ENCODE measurements at regions not wholly inside any gene's neighbourhood (a gene's known extent, or its start where the extent isn't known, plus 50 kb on each side); places are given as distances from the start of the nearest gene placed in this dataset.
A peak's percentile ranks its signal among the peaks of the same experiment; 100 is the strongest.

GRCh38 chr2:15813481-15814266 lies 126.7 kb upstream of the MYCN start:
- Histone ChIP-seq H3K9me3 (replicated peaks) (no peaks in the 10 kb centered on the region; the same call in 1 of the 2 replicates), H3K4me1 (peaks cover 5% of the 10 kb centered on the region; the same call in 1 of the 2 replicates), H3K27me3 (no peaks in the 10 kb centered on the region), H3K36me3 (no peaks in the 10 kb centered on the region), H3K4me3 (no peak overlapping the region), H3K27ac (no peak overlapping the region)
- DNase-seq: no peak

GRCh38 chr2:15814403-15814802 lies 125.9 kb upstream of the MYCN start:
- no peak for DNase-seq
- Histone ChIP-seq H3K27me3 (no peaks in the 10 kb centered on the region), H3K27ac (no peak overlapping the region)

GRCh38 chr2:15814946-15815345 lies 125.4 kb upstream of the MYCN start:
- no peak for DNase-seq
- no peaks in the 10 kb centered on the region for H3K27me3 ChIP-seq
- H3K9me3 ChIP-seq (replicated peaks): no peaks in the 10 kb centered on the region; the same call in 1 of the 2 replicates
- H3K4me3 ChIP-seq: no peak overlapping the region
- peaks cover 6% of the 10 kb centered on the region; the same call in 1 of the 2 replicates for H3K4me1 ChIP-seq
- no peak overlapping the region for H3K27ac ChIP-seq
- H3K36me3 ChIP-seq: no peaks in the 10 kb centered on the region

More at GRCh38 chr2:15814403-15814802, 125.9 kb upstream of the MYCN start:
- Histone ChIP-seq H3K36me3 (no peaks in the 10 kb centered on the region), H3K4me1 (peaks cover 6% of the 10 kb centered on the region; the same call in 1 of the 2 replicates), H3K9me3 (replicated peaks) (no peaks in the 10 kb centered on the region; the same call in 1 of the 2 replicates), H3K4me3 (no peak overlapping the region)

DNA sequence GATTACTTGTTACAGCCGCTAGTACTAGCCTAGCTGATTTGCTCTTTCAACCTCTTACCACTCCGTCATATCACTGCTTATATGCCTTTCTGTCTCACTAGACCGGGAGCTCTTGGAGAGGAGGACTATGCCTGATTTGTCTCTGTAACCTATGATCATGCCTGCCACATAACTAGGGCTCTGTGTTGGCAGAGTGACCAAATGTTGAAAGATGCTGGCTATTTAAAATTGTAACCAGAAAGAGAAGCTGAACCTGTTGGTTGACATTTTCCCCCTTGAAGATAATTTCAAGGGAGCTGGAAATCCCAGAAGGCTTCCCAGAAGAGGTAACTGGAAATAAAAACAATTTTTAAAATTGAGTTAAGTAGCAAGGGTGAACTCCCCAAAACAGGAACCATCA lies 124.1 kb upstream of the MYCN start:
- Histone ChIP-seq H3K9me3 (replicated peaks) (no peaks in the 10 kb centered on the region; the same call in 1 of the 2 replicates), H3K4me3 (no peak overlapping the region), H3K27ac (no peak overlapping the region), H3K27me3 (no peaks in the 10 kb centered on the region), H3K4me1 (peaks cover 6% of the 10 kb centered on the region; the same call in 1 of the 2 replicates), H3K36me3 (no peaks in the 10 kb centered on the region)
- no peak for DNase-seq

DNA sequence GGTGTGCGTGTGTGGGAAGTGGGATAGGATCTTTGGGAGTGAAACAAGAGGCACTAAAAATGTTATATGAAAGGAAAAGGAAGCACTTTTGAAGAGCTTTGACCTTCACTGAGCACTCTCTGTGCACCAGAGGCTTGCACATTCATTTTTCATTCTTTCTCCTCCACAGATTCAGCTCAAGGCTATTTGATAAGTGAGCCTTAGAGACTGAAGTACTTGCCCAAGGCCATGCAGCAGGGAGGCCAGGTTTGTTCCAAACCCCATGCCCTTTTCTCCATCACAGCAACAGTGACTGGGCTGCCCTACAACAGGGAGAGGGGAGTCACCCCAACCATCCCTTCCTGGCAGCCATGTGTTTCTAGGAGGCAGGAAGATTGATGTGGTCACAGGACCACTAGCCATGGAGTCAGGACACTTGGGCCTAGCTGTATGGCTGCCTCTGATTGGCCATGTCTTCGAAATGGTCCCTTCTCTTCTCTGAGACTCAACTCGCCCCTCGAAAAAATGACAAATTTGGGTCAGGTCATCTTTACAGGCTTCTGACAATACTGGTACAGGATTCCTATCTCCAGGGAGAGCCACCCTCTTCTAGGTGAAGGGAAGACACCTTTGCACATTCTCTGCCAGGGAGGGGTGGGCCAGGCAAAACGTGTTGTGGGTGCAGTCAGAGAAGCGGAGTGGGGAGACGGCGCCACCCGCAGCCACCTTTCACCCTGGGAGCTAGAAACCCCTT lies 123.5 kb upstream of the MYCN start:
- Histone ChIP-seq H3K4me3 (no peak overlapping the region), H3K27ac (no peak overlapping the region), H3K36me3 (no peaks in the 10 kb centered on the region), H3K4me1 (peaks cover 6% of the 10 kb centered on the region; the same call in 1 of the 2 replicates), H3K27me3 (no peaks in the 10 kb centered on the region), H3K9me3 (replicated peaks) (no peaks in the 10 kb centered on the region; the same call in 1 of the 2 replicates)
- no peak for DNase-seq

DNA sequence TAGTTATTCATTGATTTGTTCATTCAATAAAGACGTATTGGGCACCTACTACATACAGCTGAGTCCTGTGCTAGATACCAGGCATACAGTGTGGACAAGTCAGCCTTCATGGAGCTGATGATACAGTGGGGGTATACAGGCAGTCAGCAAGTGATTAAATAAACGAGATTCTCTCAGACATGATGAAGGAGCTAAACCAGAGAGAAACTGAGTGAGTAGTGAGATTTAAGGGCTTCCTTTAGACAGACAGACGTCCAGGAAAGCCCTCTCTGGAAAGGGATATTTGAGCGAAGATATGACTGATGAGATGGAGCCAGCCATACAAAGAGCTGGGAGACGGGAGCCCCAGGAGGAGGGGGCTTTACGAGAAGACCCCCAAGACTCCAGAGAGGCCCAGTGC lies 122.6 kb upstream of the MYCN start:
- H3K4me1 ChIP-seq: peaks cover 6% of the 10 kb centered on the region; the same call in 1 of the 2 replicates
- H3K27ac ChIP-seq: no peak overlapping the region
- no peaks in the 10 kb centered on the region; the same call in 1 of the 2 replicates for H3K9me3 ChIP-seq (replicated peaks)
- H3K4me3 ChIP-seq: no peak overlapping the region
- H3K27me3 ChIP-seq: no peaks in the 10 kb centered on the region
- H3K36me3 ChIP-seq: no peaks in the 10 kb centered on the region
- no peak for DNase-seq

GRCh38 chr2:15818318-15818753 lies 122.0 kb upstream of the MYCN start:
- H3K9me3 ChIP-seq (replicated peaks): no peaks in the 10 kb centered on the region; the same call in 1 of the 2 replicates
- no peaks in the 10 kb centered on the region for H3K27me3 ChIP-seq
- no peak overlapping the region for H3K4me3 ChIP-seq
- H3K4me1 ChIP-seq: peaks cover 6% of the 10 kb centered on the region; the same call in 1 of the 2 replicates
- DNase-seq: peak; percentile 35 to 57
- no peak overlapping the region for H3K27ac ChIP-seq
- no peaks in the 10 kb centered on the region for H3K36me3 ChIP-seq

DNA sequence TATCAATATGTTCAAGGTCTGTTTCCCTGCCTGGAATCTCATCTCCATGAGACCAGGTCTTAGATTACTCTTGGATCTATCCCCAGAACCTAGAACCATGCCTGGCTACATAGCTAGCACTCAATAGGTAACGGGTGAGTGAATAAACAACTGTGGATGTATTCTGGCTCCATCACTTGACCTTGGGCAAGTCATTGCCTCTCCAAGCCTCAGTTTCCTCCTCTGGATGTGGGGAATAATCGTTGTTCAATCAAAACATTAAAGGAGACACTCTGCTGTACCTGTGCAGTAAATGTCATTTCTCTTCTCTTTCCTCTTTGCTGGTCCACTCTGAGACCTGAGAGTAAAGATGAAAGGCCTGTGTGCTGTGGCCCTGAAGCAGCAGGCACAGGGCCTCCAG lies 121.5 kb upstream of the MYCN start:
- H3K27me3 ChIP-seq: no peaks in the 10 kb centered on the region
- H3K4me1 ChIP-seq: peaks cover 6% of the 10 kb centered on the region; the same call in 1 of the 2 replicates
- no peaks in the 10 kb centered on the region for H3K36me3 ChIP-seq
- no peak overlapping the region for H3K4me3 ChIP-seq
- DNase-seq: no peak
- no peaks in the 10 kb centered on the region; the same call in 1 of the 2 replicates for H3K9me3 ChIP-seq (replicated peaks)
- H3K27ac ChIP-seq: no peak overlapping the region

- no peak for DNase-seq
- H3K4me3 ChIP-seq: no peak overlapping the region
- no peak overlapping the region for H3K27ac ChIP-seq
- H3K27me3 ChIP-seq: no peaks in the 10 kb centered on the region
- H3K9me3 ChIP-seq (replicated peaks): no peaks in the 10 kb centered on the region; the same call in 1 of the 2 replicates
- H3K4me1 ChIP-seq: peaks cover 6% of the 10 kb centered on the region; the same call in 1 of the 2 replicates
- H3K36me3 ChIP-seq: no peaks in the 10 kb centered on the region
Observed at GRCh38 chr2:15819562-15820256, 120.6 kb upstream of the MYCN start.

- Histone ChIP-seq H3K27me3 (no peaks in the 10 kb centered on the region), H3K4me1 (peaks cover 8% of the 10 kb centered on the region; the same call in 1 of the 2 replicates), H3K36me3 (no peaks in the 10 kb centered on the region), H3K27ac (no peak overlapping the region), H3K4me3 (no peak overlapping the region), H3K9me3 (replicated peaks) (no peaks in the 10 kb centered on the region; the same call in 1 of the 2 replicates)
- DNase-seq: no peak
Observed at GRCh38 chr2:15820257-15820566, 120.1 kb upstream of the MYCN start.

- H3K4me1 ChIP-seq: peaks cover 15% of the 10 kb centered on the region; the same call in 1 of the 2 replicates
Observed at GRCh38 chr2:15820927-15821326, 119.4 kb upstream of the MYCN start.

DNA sequence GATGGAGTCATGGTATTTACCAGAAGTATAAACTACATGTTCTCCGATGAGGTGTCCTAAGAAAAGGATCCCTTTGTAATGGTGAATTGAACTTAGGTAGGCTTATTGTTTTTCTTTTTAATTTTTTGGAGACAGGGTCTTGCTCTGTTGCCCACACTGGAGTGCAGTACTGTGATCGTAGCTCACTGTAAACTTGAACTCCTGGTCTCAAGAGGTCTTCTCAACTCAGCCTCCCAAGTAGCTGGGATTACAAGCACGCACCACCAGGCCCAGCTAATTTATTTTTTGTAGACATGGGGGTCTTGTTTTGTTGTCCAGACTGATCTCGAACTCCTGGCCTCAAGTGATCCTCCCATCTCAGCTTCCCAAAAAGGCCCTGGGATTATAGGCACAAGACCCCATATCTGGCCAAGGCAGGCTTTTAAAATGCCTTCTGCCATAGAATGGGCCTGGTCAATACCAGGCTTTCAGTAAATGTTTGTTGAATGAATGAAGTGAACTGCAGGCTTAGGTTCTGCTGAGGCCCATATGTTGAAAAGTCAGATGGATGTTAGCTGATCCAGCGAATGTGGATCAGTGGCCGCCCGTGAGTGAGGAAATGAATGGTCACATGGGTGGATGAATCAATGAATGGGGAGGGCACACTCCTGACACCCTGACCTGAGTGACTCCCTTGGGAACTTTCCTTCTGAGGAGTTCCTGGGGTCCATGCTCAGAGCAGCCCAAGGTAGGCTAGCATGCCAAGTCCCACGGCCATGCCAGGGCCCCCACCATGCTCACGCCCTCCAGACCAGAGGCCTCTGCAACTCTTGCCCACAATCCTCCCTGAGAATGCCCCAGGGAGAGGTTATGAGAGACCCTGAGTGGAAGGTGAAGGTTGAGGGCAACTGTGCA lies 118.0 kb upstream of the MYCN start:
- no peak overlapping the region for H3K27ac ChIP-seq
- no peaks in the 10 kb centered on the region for H3K27me3 ChIP-seq
- H3K4me3 ChIP-seq: no peak overlapping the region
- H3K36me3 ChIP-seq: no peaks in the 10 kb centered on the region
- DNase-seq: no peak
- peaks cover 22% of the 10 kb centered on the region; the same call in 1 of the 2 replicates for H3K4me1 ChIP-seq
- no peaks in the 10 kb centered on the region for H3K9me3 ChIP-seq (replicated peaks)

More at GRCh38 chr2:15820927-15821326, 119.4 kb upstream of the MYCN start:
- H3K27me3 ChIP-seq: no peaks in the 10 kb centered on the region
- H3K9me3 ChIP-seq (replicated peaks): no peaks in the 10 kb centered on the region; the same call in 1 of the 2 replicates
- no peak for DNase-seq
- H3K27ac ChIP-seq: no peak overlapping the region
- no peak overlapping the region for H3K4me3 ChIP-seq
- no peaks in the 10 kb centered on the region for H3K36me3 ChIP-seq

DNA sequence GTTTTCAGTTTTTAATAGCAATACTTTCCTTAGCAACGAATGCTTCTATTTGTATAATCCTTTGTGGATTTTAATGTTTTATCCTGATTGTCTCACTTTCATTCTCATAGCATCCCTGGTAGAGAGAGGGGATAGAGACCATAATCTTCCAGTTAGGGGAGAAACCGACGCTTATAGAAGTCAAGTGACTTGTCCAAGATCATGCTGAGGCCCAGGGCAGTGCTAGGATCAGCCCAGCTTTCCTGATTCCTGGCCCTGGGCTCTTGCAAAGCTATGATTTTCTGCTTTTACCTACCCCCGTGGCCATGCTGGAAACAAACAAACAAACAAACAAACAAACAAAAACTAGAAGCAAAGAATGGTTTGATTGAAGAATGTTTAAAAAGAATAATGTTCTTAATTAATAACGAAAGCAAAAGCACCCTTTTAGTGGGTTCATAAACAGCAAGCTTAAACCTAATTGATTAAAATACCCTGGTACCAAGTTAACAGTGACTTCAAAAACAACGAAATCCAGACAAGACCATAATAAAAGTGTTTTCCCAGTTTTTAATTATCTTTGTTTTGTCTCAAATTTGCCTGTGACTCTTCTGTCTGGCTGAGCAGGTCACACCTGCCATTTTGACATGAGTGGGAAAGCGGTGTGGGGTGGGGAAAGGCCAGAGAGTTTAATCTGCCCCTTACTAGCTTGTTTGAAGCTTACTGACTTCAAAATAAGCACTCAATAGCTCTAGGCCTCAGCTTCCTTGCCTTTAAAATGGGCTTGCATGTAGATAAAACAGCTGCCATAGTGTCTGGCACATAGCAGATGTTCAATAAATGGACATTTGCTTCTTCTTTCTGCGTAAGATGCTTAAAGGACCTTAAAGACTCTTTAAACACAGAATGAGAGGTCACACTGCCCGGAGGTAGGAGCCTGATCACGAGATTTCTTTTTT lies 116.6 kb upstream of the MYCN start:
- Histone ChIP-seq H3K4me1 (peaks cover 17% of the 10 kb centered on the region; the same call in 1 of the 2 replicates), H3K9me3 (replicated peaks) (no peaks in the 10 kb centered on the region), H3K36me3 (no peaks in the 10 kb centered on the region), H3K27me3 (no peaks in the 10 kb centered on the region), H3K4me3 (no peak overlapping the region), H3K27ac (no peak overlapping the region)
- no peak for DNase-seq

Measured in SJCRH30 (cell line).